ENCODE measurements at regions not wholly inside any gene's neighbourhood (a gene's known extent, or its start where the extent isn't known, plus 50 kb on each side); places are given as distances from the start of the nearest gene placed in this dataset.

- TF ChIP-seq POLR2A (IDR thresholded peaks at IDR 0.05): no peak
- TF ChIP-seq CTCF (IDR thresholded peaks at IDR 0.05): no peak
Measured at GRCh38 chr4:120319046-120319767, 252.6 kb upstream of the MAD2L1 start.
